HUES64 (cell line): ENCODE measurements at regions not wholly inside any gene's neighbourhood (a gene's known extent, or its start where the extent isn't known, plus 50 kb on each side); places are given as distances from the start of the nearest gene placed in this dataset.

Experiments used
- H3K27ac ChIP-seq: 2 replicates; pipeline ENCODE4 v1.7.0; 2013; ENCODE audit warnings: low read depth, low read length, inconsistent platforms
- H3K27me3 ChIP-seq: 2 replicates; pipeline ENCODE4 v1.6.1; 2013; ENCODE audit warnings: mild to moderate bottlenecking, low read length; ENCODE audit not compliant: insufficient read depth
- H3K36me3 ChIP-seq: 2 replicates; pipeline ENCODE4 v1.6.1; 2013; ENCODE audit warnings: mild to moderate bottlenecking, low read length; ENCODE audit not compliant: insufficient read depth
- H3K4me1 ChIP-seq: 2 replicates; pipeline ENCODE4 v1.6.1; 2013; ENCODE audit warnings: mild to moderate bottlenecking, low read length, moderate library complexity; ENCODE audit not compliant: insufficient read depth
- H3K4me3 ChIP-seq: 2 replicates; pipeline ENCODE4 v1.5.1; 2013; ENCODE audit warnings: mild to moderate bottlenecking, low read length, moderate library complexity
- H3K9ac ChIP-seq: 2 replicates; pipeline ENCODE4 v1.6.1; 2013; ENCODE audit warnings: mild to moderate bottlenecking, low read depth, low read length
- H3K9me3 ChIP-seq: 2 replicates; pipeline ENCODE4 v1.6.1; 2013; ENCODE audit warnings: low read depth, low read length; ENCODE audit not compliant: insufficient read depth
- WGBS: fragments of 150-250, 120-280 bp; methylation state at CpG from one replicate; pipeline ENCODE4 v1.1.7; 2013; ENCODE audit warnings: missing lambda C conversion rate; 5-methylcytosine and 5-hydroxymethylcytosine counted together

DNA sequence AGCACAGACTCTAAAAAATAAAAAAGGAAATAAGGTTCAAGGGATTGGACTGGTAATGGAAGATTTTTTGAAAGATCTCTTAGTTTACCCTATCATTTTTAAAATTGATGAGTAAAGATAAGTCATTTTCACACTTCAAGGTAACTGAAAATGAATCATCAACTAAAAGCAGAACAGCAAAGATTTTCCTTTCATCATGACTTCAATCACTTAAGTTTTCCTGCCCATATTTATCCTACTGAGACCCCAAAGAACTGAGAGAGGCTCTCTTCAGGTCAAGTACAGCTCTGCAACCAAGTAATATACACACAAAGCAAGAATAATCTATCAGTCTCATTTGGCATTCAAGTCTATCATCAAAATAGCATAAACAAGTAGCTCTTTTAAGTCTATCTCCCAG is 540.7 kb downstream of the METTL4 start:
- Histone ChIP-seq H3K36me3 (no peaks in the 10 kb centered on the region), H3K4me3 (no peak overlapping the region), H3K27ac (no peak overlapping the region), H3K27me3 (no peaks in the 10 kb centered on the region), H3K4me1 (no peaks in the 10 kb centered on the region), H3K9ac (no peak overlapping the region), H3K9me3 (no peaks in the 10 kb centered on the region)

DNA sequence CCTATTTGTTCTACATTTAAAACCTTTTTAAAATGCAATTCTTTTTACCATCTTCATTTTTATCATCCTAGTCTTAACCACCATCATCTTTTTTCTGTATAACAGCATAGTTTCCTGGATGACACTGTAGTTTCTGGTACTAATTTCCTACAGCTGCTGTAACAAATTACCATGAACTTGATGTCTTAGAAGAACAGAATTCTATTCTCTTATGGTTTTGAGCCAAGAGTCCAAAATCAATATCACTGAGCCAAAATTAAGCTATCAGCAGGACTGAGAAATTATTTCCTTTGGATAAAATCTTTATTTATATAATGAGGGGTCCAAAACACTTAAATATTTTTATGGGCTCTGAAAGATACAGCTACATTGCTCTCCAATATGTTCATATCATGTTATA is 539.3 kb downstream of the METTL4 start:
- Histone ChIP-seq H3K27me3 (no peaks in the 10 kb centered on the region), H3K27ac (no peak overlapping the region), H3K9ac (no peak overlapping the region)

DNA sequence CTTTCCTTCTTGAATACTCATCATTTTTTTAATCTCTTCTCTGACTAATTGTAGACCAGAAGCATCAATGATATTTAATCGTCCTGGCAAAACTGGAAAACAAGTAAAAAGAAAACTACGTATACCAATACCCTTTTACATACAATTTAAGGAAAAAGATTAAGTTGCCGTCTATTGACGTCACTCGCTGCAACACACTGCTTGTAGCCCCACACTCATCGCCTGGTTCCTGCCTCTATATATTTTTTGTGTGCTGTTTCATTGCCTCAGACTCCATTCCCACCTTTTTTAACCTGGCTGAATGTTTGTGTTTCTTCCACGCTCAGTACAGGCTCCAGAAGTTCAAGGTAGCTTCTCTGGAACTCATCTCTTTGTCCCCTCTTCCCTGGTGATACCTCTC is 536.2 kb downstream of the METTL4 start:
- Histone ChIP-seq H3K9me3 (no peaks in the 10 kb centered on the region), H3K4me1 (no peaks in the 10 kb centered on the region), H3K27me3 (no peaks in the 10 kb centered on the region), H3K36me3 (no peaks in the 10 kb centered on the region), H3K9ac (no peak overlapping the region), H3K27ac (no peak overlapping the region), H3K4me3 (no peak overlapping the region)
- WGBS = 95% methylated on average over 7 of the region's 7 CpGs

More for the DNA sequence above, 539.3 kb downstream of the METTL4 start:
- H3K36me3 ChIP-seq = no peaks in the 10 kb centered on the region
- no peaks in the 10 kb centered on the region for H3K9me3 ChIP-seq
- no peaks in the 10 kb centered on the region for H3K4me1 ChIP-seq
- no peak overlapping the region for H3K4me3 ChIP-seq

DNA sequence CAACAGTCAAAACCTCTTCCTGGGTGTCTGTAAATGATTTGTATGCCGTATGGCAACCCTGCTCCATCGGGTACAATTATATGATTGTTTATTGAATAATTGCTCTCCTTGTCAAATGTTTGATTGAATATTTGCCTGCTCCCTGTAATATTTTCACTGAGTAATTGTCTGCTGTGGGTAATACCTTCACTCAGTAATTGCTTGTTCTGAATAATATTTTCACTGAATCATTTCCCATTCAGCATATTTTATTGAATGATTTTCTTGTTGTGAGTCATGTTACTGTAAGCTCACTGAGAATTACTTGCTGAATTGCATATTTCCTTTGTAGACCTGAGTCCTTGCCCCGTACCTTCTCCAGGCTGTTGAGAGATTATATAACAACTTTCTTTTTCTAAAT is 535.2 kb downstream of the METTL4 start:
- no peaks in the 10 kb centered on the region for H3K27me3 ChIP-seq
- no peak overlapping the region for H3K4me3 ChIP-seq
- H3K9ac ChIP-seq = no peak overlapping the region
- no peak overlapping the region for H3K27ac ChIP-seq
- H3K4me1 ChIP-seq = no peaks in the 10 kb centered on the region
- 95% methylated on average over 2 of the region's 3 CpGs for WGBS
- H3K9me3 ChIP-seq = no peaks in the 10 kb centered on the region
- no peaks in the 10 kb centered on the region for H3K36me3 ChIP-seq

DNA sequence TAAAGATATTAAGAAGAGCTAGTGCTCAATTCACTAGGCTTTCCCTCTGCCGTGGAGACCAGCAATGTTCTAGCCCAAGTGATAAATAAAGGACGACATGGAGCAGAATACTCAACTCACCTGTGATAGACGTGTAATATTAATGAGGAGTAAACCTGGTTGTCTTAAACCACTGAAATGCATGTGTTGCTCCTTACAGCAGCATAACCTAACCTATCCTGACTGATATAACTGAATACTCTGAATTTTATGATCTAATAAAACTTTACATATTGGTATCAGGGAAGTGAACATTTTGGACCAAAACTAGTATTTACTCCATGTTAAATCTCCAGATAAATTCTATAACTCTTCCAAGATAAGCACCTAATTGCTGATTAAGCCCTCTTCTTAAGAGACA is 531.0 kb downstream of the METTL4 start:
- no peaks in the 10 kb centered on the region for H3K4me1 ChIP-seq
- no peak overlapping the region for H3K9ac ChIP-seq
- no peak overlapping the region for H3K4me3 ChIP-seq
- H3K27me3 ChIP-seq = no peaks in the 10 kb centered on the region
- WGBS = 98% methylated on average over 3 of the region's 3 CpGs
- H3K9me3 ChIP-seq = no peaks in the 10 kb centered on the region
- no peak overlapping the region for H3K27ac ChIP-seq
- no peaks in the 10 kb centered on the region for H3K36me3 ChIP-seq

DNA sequence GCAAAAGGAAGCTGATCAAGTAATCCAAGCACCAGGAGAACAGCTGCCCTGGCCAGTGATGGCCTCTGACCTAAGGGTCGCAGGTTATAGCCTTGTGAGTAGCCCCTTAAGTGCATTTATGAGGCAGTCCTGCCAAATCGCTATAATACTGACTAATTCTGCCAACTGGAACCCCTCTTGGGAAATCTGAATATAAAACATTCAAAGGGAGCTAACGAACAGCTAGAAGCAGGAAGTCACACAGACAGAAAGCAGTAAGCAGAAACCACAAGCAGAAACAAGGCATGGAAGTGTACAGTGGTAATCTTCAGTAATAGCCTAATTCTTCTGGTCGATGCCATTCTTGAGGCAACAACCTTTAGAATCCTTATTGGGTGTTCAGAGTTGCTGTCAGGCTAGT is 521.3 kb downstream of the METTL4 start:
- no peak overlapping the region for H3K27ac ChIP-seq
- no peak overlapping the region for H3K4me3 ChIP-seq
- H3K36me3 ChIP-seq = no peaks in the 10 kb centered on the region
- no peaks in the 10 kb centered on the region for H3K27me3 ChIP-seq
- H3K9ac ChIP-seq = no peak overlapping the region
- 95% methylated on average over 4 of the region's 4 CpGs for WGBS
- H3K9me3 ChIP-seq = no peaks in the 10 kb centered on the region
- no peaks in the 10 kb centered on the region for H3K4me1 ChIP-seq

DNA sequence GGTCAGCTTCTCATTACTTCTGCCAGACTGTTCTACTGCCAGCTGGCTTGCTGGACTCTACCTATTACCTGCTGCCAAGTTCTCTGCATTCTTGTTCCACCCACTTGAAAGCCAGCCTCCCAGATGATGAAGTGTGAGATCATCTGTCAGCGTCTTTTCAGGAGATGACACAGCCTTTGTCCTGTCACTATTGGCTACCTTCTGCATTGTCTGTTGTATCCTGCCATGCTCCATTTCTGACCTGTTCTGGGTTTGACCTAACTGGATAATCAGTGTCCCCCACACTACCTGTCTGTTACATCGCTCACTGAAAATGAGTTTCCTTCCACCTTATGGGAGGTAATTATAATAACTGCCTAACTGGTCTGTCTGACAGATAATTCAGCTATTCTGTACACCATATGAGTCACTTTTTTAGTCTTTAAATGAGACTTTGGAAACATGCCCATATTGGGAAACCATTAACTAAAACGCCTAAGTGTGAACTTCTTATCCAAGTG is 520.6 kb downstream of the METTL4 start:
- 94% methylated on average over 3 of the region's 3 CpGs for WGBS
- Histone ChIP-seq H3K9me3 (no peaks in the 10 kb centered on the region), H3K27me3 (no peaks in the 10 kb centered on the region), H3K4me3 (no peak overlapping the region), H3K36me3 (no peaks in the 10 kb centered on the region), H3K4me1 (no peaks in the 10 kb centered on the region), H3K9ac (no peak overlapping the region), H3K27ac (no peak overlapping the region)

DNA sequence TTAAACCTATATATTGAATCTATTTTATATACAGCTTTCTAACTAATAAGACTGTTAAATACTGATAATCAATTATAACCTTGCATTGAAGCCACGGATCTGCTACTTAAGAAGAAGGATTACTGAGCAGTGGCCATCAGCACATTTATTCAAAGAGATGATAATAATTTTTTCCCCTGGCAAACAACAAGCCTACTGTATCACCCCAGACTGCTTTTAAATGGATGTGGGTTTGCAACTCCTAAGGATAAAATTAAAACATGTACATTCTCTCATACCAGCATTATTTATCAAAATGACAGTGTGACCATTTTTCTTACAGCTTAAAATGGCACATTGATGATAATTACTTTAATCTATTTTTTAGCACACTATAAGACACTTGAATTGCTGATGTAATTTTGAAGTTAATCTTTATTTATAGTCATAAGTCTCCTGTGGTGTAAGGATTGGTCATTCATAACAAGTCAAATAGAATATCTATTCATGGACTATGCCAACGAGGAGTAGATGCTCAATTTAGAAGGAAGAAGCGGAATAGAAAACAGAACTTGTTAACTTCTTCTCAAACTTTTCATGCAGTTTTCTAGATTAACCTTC is 517.7 kb downstream of the METTL4 start:
- Histone ChIP-seq H3K9ac (no peak overlapping the region), H3K27me3 (no peaks in the 10 kb centered on the region), H3K9me3 (no peaks in the 10 kb centered on the region), H3K4me3 (no peak overlapping the region), H3K27ac (no peak overlapping the region), H3K4me1 (peaks cover 12% of the 10 kb centered on the region), H3K36me3 (no peaks in the 10 kb centered on the region)
- 90% methylated on average over 2 of the region's 3 CpGs for WGBS

DNA sequence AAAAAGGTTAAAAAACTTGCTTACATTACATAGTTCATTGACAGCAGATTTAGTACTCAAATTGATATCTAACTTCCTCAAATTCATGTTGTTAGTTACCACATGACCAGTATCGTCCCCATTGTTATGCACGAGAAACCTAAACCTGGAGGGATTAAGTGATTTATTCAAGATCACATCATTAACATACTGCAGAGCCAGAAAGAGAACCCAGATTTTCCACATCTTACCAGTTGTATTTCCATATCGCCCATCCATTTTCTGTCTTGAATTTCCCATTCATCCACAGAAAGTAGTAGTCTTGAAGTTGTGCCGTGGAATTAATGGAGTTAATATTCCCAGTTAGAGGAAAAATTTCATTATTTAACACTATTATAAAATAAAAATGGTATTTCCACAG is 512.0 kb downstream of the METTL4 start:
- H3K36me3 ChIP-seq = no peaks in the 10 kb centered on the region

DNA sequence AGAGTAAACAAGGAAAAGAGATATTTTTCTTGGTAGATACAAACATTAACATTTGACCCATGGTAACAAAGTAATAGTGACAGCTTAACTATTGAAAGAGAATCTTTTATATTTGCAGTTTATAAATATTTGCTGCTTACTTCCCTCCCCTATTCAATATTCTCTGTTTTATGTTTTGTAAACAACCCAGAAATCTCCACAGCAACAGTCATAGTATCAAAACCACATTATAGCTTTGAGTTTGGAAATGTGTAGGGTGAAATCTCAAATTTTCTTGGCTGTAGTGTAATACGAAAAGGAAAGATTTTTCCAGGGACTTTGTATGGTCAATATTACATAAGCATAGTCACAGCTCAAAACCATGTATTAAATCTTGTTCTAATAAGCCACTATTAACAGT is 511.2 kb downstream of the METTL4 start:
- Histone ChIP-seq H3K27me3 (no peaks in the 10 kb centered on the region), H3K4me3 (no peak overlapping the region), H3K36me3 (no peaks in the 10 kb centered on the region), H3K9me3 (0 out of 2 replicates have a peak, but pooled peaks cover 2% of the 10 kb centered on the region), H3K27ac (no peak overlapping the region), H3K4me1 (peaks cover 12% of the 10 kb centered on the region), H3K9ac (no peak overlapping the region)
- no CpG with 5 or more reads among the region's 1 CpG for WGBS

More for the DNA sequence above, 512.0 kb downstream of the METTL4 start:
- 100% methylated on average over 2 of the region's 4 CpGs for WGBS
- Histone ChIP-seq H3K9me3 (0 out of 2 replicates have a peak, but pooled peaks cover 2% of the 10 kb centered on the region), H3K27ac (no peak overlapping the region), H3K27me3 (no peaks in the 10 kb centered on the region), H3K9ac (no peak overlapping the region), H3K4me3 (no peak overlapping the region), H3K4me1 (peaks cover 12% of the 10 kb centered on the region)

DNA sequence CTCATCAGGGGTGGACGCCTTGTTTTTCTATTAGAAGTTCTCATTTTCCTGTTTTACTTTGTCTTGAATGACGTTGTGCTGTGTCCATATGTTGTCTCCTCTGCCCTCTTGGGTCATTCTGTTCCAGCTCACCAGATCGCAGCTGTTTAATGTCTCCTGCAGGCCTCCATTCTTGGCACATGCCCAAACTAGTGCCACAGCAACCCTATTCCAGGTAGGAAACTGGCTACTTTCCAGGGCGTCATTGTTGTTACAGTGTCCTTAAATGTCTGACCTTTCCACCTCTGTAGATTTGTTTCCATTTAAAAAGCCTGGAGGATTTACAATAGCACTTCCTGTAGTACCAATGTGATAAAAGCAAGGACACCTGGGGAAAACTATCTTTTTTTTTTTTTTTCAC is 500.7 kb downstream of the METTL4 start:
- Histone ChIP-seq H3K9me3 (no peaks in the 10 kb centered on the region), H3K4me3 (no peak overlapping the region), H3K36me3 (no peaks in the 10 kb centered on the region), H3K4me1 (no peaks in the 10 kb centered on the region; the same call in 1 of the 2 replicates), H3K27me3 (no peaks in the 10 kb centered on the region), H3K27ac (no peak overlapping the region), H3K9ac (no peak overlapping the region)
- 86% methylated on average over 4 of the region's 4 CpGs for WGBS

DNA sequence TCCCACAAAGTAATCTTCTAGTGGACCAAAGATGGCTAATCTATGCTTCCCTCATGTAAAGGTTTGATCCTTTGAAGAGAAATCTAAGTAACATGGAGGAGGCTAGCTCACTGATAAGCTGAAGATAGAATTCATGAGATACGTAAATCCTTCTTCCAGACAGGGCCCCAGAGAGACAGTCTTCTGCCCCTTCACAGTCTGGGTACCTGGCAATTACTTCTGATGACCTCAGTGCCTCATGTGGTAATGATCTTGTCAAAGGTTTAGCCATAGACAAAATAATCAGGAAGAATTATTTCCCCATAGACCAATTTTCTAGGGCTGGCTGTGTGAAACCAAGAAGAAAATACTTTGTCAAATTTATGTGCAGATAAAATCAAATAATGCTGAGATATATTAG is 495.8 kb downstream of the METTL4 start:
- Histone ChIP-seq H3K9me3 (no peaks in the 10 kb centered on the region), H3K27ac (no peak overlapping the region), H3K36me3 (no peaks in the 10 kb centered on the region), H3K9ac (no peak overlapping the region), H3K4me3 (no peak overlapping the region), H3K27me3 (no peaks in the 10 kb centered on the region), H3K4me1 (no peaks in the 10 kb centered on the region; the same call in 1 of the 2 replicates)
- WGBS = 83% methylated on average over 1 of the region's 1 CpG
